ENCODE measurements at regions not wholly inside any gene's neighbourhood (a gene's known extent, or its start where the extent isn't known, plus 50 kb on each side); places are given as distances from the start of the nearest gene placed in this dataset.

DNA sequence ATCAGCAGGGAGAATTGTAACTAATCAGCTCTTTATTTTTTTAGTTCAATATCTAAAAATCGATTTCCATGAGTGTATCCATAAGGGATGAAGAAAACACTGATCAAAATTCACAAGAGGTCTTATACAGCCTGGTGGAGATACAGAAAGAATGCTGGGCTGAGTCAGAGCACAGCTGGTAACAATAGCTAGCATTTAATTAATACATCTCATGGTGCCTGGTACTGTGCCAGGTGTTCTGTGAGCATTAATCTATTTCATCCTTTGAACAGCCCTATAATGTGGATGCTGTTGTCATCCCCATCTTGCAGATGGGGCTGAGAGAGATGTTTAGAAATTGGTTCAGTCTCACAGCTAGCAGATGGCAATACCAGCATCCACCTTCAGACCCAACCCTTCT, 250.9 kb upstream of the RPS6KA3 start:
- TF ChIP-seq, protein P1, sequence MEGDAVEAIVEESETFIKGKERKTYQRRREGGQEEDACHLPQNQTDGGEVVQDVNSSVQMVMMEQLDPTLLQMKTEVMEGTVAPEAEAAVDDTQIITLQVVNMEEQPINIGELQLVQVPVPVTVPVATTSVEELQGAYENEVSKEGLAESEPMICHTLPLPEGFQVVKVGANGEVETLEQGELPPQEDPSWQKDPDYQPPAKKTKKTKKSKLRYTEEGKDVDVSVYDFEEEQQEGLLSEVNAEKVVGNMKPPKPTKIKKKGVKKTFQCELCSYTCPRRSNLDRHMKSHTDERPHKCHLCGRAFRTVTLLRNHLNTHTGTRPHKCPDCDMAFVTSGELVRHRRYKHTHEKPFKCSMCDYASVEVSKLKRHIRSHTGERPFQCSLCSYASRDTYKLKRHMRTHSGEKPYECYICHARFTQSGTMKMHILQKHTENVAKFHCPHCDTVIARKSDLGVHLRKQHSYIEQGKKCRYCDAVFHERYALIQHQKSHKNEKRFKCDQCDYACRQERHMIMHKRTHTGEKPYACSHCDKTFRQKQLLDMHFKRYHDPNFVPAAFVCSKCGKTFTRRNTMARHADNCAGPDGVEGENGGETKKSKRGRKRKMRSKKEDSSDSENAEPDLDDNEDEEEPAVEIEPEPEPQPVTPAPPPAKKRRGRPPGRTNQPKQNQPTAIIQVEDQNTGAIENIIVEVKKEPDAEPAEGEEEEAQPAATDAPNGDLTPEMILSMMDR (IDR thresholded peaks at IDR 0.05 in 8 of 11, conservative IDR thresholded peaks at IDR 0.05 in 3 of 11), result no peak
- TF ChIP-seq POLR2A (IDR thresholded peaks at IDR 0.05), result no peak

All from spleen (tissue), 7 donors.